GM06990 (cell line): ENCODE measurements at regions not wholly inside any gene's neighbourhood (a gene's known extent, or its start where the extent isn't known, plus 50 kb on each side); places are given as distances from the start of the nearest gene placed in this dataset.
A peak's percentile ranks its signal among the peaks of the same experiment; 100 is the strongest.

Experiments
- DNase-seq: peaks from one replicate; pipeline ENCODE4 v3.0.0-alpha.2; 2011; ENCODE audit not compliant: insufficient read length; ENCODE audit errors: extremely low read depth
- H3K27me3 ChIP-seq: replicated peaks from 2 replicates; pipeline ENCODE4 v1.6.0; 2011; ENCODE audit warnings: low read length; ENCODE audit not compliant: control insufficient read depth, insufficient read depth
- H3K36me3 ChIP-seq: 2 replicates; pipeline ENCODE4 v1.5.1; 2011; ENCODE audit warnings: low read length; ENCODE audit not compliant: control insufficient read depth, insufficient read depth
- H3K4me3 ChIP-seq: replicated peaks from 2 replicates; pipeline ENCODE4 v1.5.1; 2011; ENCODE audit warnings: low read depth, mild to moderate bottlenecking, control low read depth, low read length
- CTCF ChIP-seq: IDR thresholded peaks from 2 replicates; pipeline ENCODE4 v1.5.1; 2011; ENCODE audit warnings: low read length, control low read depth, mild to moderate bottlenecking, inconsistent platforms; ENCODE audit not compliant: insufficient read depth, poor library complexity, severe bottlenecking

DNA sequence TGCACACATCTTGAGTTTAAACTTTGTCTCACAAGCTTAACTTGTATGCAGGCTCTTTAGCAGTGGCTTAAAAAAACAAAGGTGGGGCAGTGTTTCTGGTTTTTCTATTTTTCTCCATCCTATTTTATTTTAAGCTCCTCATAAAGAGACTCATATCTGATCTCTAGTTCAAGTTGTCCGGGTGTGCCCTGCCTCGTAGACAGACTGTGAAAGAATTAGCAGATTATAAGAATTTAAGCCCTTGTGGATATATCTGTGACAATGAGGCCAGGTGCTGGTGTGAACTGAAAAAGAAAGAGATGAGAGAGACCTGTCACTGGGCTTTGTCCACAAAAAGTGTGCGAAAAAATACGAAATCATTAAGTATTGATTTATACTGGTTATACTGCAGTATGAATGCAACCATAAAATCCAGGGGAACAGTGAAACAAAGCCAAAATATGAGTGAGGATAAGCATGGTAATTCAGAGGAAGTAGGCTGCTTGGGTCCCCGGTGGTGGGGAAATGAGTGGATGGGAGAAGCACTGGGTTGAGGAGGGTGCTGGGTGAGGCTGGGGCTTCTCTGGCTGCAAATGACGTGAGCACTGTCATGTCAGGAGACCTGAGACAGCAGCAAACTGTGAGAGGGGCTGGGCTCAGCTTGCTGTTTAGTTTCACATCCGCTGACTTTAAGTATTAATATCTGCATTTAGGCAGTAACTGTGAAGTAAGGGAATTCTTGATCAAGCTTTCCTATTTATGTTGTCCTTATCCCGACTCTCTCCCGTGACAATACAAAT is 179.7 kb upstream of the ANKRD55 start:
- DNase-seq = peak; percentile 60
- no peak for TF ChIP-seq CTCF
- Histone ChIP-seq H3K4me3 (no peak overlapping the region), H3K36me3 (no peaks in the 10 kb centered on the region), H3K27me3 (no peaks in the 10 kb centered on the region)

GRCh38 chr5:56410696-56411095 is 177.6 kb upstream of the ANKRD55 start:
- Histone ChIP-seq H3K4me3 (no peak overlapping the region), H3K27me3 (no peaks in the 10 kb centered on the region), H3K36me3 (no peaks in the 10 kb centered on the region)
- no peak for TF ChIP-seq CTCF
- DNase-seq = no peak

DNA sequence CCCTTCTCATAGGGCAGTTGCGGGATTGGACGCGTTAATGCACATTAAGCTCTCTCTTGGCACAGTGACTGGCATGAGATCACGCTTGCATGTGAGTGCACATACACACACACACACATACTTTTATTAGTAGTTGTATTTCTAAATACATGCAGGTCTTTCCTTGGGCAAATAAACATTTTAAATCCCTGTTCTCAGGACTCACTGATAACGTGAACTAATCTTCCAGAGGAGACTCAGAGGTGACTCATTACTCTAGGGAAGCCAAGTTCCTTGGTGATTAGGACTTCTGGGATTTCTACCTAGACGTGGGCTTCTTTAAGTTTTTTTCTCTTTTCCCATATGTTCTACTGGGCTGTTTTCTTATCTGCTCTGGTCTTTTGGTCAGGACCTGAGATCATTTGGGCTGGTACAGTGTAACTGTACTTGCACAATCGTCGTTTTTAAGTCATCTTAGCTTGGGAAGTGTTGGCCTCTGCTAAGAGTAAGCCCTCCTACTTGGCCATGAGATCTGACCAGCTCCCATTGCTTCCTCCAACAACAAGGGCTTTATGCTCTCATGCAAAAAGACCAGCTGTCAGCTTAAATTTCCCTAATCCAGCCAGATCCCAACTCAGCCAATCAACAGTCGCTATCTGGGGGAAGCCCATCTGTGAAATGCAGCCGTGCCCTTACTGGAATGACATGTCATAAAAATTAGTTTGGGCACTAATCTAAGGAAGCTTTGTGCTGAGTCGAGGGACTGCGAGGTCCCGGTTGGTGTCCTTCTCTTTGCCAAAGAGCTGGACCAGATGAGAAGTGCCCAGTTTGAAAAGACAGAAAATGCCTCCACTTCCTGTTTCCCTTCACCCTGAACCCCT is 176.4 kb upstream of the ANKRD55 start:
- Histone ChIP-seq H3K4me3 (no peak overlapping the region), H3K36me3 (no peaks in the 10 kb centered on the region), H3K27me3 (no peaks in the 10 kb centered on the region)
- no peak for TF ChIP-seq CTCF
- no peak for DNase-seq

- TF ChIP-seq CTCF = no peak
- no peaks in the 10 kb centered on the region for H3K27me3 ChIP-seq
- no peak for DNase-seq
- H3K36me3 ChIP-seq = no peaks in the 10 kb centered on the region
- no peak overlapping the region for H3K4me3 ChIP-seq
These were observed 173.7 kb upstream of the ANKRD55 start for GRCh38 chr5:56406838-56407237.

GRCh38 chr5:56406221-56406620 is 173.1 kb upstream of the ANKRD55 start:
- DNase-seq = no peak
- TF ChIP-seq CTCF = no peak

More at GRCh38 chr5:56406221-56406620, 173.1 kb upstream of the ANKRD55 start:
- Histone ChIP-seq H3K27me3 (no peaks in the 10 kb centered on the region), H3K36me3 (no peaks in the 10 kb centered on the region), H3K4me3 (no peak overlapping the region)
